ENCODE measurements at regions not wholly inside any gene's neighbourhood (a gene's known extent, or its start where the extent isn't known, plus 50 kb on each side); places are given as distances from the start of the nearest gene placed in this dataset.

GRCh38 chr4:52231526-52231925 is 180.4 kb downstream of the SPATA18 start:
- H3K9me3 ChIP-seq, result no peaks in the 10 kb centered on the region
- no peak for DNase-seq

GRCh38 chr4:52234561-52235440 is 183.7 kb downstream of the SPATA18 start:
- ATAC-seq (peak; percentile 73 to 86 (median 78)), DNase-seq (no peak)
- Histone ChIP-seq H3K4me1 (peaks cover 0 to 5% (median 0%) of the 10 kb centered on the region in 12 donors), H3K27me3 (peaks cover 0 to 3% (median 0%) of the 10 kb centered on the region in 9 donors), H3K4me3 (peak overlapping the region in 2 of 12 donors; percentile 2 to 6), H3K9me3 (no peaks in the 10 kb centered on the region), H3K36me3 (no peaks in the 10 kb centered on the region), H3K27ac (no peak overlapping the region)
- WGBS, 4 donors, result 44 to 52% (median 49%) methylated on average over 6 of the region's 6 CpGs
- intact Hi-C loops (cut with DNase I), result loop anchor here (2.0 to 10.0 kb wide), 11 partner anchors 130 to 2000 kb away; partner anchors contain the start of gene PDGFRA (in 2 of the 10)
- TF ChIP-seq POLR2A (IDR thresholded peaks at IDR 0.05) (no peak), CTCF (IDR thresholded peaks at IDR 0.05) (peak in 11 of 12 donors; percentile 37 to 77 (median 64))

More at GRCh38 chr4:52231526-52231925, 180.4 kb downstream of the SPATA18 start:
- TF ChIP-seq CTCF (IDR thresholded peaks at IDR 0.05), result no peak
- no peak for TF ChIP-seq POLR2A (IDR thresholded peaks at IDR 0.05)
- H3K36me3 ChIP-seq, result no peaks in the 10 kb centered on the region
- H3K27me3 ChIP-seq, result peaks cover 0 to 3% (median 0%) of the 10 kb centered on the region in 9 donors
- intact Hi-C loops (cut with DNase I), result loop anchor here in 9 of 10 donors (5.0 to 10.0 kb wide), 9 partner anchors 133 to 2003 kb away; partner anchors contain the start of gene PDGFRA (in 1 of the 9)
- no peak overlapping the region for H3K27ac ChIP-seq
- no peak overlapping the region for H3K4me3 ChIP-seq
- ATAC-seq, result no peak
- 61 to 77% (median 63%) methylated on average over 3 of the region's 3 CpGs for WGBS, 4 donors
- H3K4me1 ChIP-seq, result peaks cover 0 to 5% (median 0%) of the 10 kb centered on the region in 12 donors

GRCh38 chr4:52235552-52236201 is 184.6 kb downstream of the SPATA18 start:
- Histone ChIP-seq H3K27me3 (peaks cover 0 to 3% (median 0%) of the 10 kb centered on the region in 9 donors), H3K9me3 (no peaks in the 10 kb centered on the region), H3K4me3 (no peak overlapping the region), H3K4me1 (peaks cover 0 to 5% (median 0%) of the 10 kb centered on the region in 12 donors), H3K36me3 (no peaks in the 10 kb centered on the region), H3K27ac (no peak overlapping the region)
- no peak for TF ChIP-seq CTCF (IDR thresholded peaks at IDR 0.05)
- no peak for TF ChIP-seq POLR2A (IDR thresholded peaks at IDR 0.05)
- intact Hi-C loops (cut with DNase I), result loop anchor here in 9 of 10 donors (2.0 to 10.0 kb wide), 9 partner anchors 129 to 1999 kb away; partner anchors contain the start of gene PDGFRA (in 2 of the 9)
- 74 to 91% (median 79%) methylated on average over 2 of the region's 2 CpGs for WGBS, 4 donors
- ATAC-seq, result no peak
- DNase-seq, result no peak

- Histone ChIP-seq H3K36me3 (no peaks in the 10 kb centered on the region), H3K4me3 (no peak overlapping the region), H3K27ac (no peak overlapping the region), H3K27me3 (no peaks in the 10 kb centered on the region), H3K9me3 (no peaks in the 10 kb centered on the region), H3K4me1 (peaks cover 0 to 21% (median 7%) of the 10 kb centered on the region in 12 donors)
- ATAC-seq, result no peak
- intact Hi-C loops (cut with DNase I), result loop anchor here in 2 of 10 donors (10.0 kb wide), 2 partner anchors 113 to 123 kb away; no protein-coding TSS in a partner anchor
- DNase-seq, result no peak
- TF ChIP-seq POLR2A (IDR thresholded peaks at IDR 0.05) (no peak), CTCF (IDR thresholded peaks at IDR 0.05) (no peak)
These were observed 190.8 kb downstream of the SPATA18 start for GRCh38 chr4:52241916-52242315.
